ENCODE measurements at regions not wholly inside any gene's neighbourhood (a gene's known extent, or its start where the extent isn't known, plus 50 kb on each side); places are given as distances from the start of the nearest gene placed in this dataset.

DNA sequence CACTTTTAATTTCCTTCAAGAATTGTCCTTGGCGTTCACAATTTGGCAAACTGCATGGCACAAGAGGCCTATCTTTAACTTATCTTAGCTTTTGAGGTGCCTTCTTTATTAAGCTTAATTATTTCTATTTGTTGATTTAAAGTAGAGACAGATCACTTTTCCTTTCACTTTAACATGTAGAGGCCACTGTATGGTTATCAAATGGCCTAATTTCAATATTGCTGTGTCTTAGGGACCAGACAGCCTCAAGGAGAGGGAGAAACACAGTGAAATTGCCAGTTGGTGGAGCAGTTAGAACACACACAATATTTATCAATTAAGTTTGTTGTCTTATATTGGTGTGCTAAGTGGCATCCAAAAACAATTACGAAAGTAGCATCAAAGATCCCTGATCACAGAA, 1013.9 kb downstream of the KCNT2 start:
- Mint-ChIP-seq H3K27me3 (no peaks in the 10 kb centered on the region), H3K4me1 (no peaks in the 10 kb centered on the region), H3K27ac (no peak overlapping the region), H3K36me3 (no peaks in the 10 kb centered on the region), H3K4me3 (no peak overlapping the region), H3K9me3 (peaks cover 0 to 12% (median 0%) of the 10 kb centered on the region in 9 donors)
- ATAC-seq = no peak
- POLR2A ChIA-PET = no interaction called here
- no peak for DNase-seq

DNA sequence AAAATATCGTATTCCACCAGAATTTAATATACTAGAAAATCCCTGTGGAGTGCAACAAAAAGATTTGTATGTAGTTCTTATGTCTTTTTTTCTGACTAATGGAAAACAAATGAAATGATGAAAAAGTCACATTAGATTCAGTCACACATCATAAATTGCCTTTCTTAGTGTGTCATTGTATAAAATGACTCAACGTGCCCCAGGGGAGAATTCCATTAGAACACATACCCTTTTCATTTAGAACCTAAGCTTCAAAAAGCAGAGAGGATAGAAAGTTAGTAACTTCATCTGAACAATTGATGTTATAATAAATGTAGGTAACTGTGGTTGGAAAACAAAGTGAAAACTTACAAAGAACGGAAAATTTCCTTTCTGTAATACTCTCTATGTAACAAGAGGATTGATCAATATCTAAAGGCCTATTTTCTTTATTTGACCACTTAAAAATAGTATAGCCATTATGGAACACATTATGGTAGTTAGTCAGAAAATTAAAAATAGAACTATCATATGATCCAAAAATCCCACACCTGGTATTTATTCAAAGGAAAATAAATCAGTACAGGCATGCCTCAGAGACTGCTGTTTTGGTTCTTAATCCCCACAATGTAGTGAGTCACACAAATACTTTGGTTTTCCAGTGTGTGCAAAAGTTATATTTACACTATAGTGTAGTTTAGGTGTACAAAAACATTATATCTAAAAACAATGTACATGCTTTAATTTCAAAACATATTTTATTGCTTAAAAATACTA, 1016.1 kb downstream of the KCNT2 start:
- no peak for ATAC-seq
- H3K27ac Mint-ChIP-seq = no peak overlapping the region
- H3K9me3 Mint-ChIP-seq = peaks cover 0 to 27% (median 6%) of the 10 kb centered on the region in 9 donors
- no peak for DNase-seq
- POLR2A ChIA-PET = no interaction called here
- H3K36me3 Mint-ChIP-seq = no peaks in the 10 kb centered on the region
- H3K4me3 Mint-ChIP-seq = no peak overlapping the region
- H3K4me1 Mint-ChIP-seq = no peaks in the 10 kb centered on the region
- H3K27me3 Mint-ChIP-seq = no peaks in the 10 kb centered on the region

DNA sequence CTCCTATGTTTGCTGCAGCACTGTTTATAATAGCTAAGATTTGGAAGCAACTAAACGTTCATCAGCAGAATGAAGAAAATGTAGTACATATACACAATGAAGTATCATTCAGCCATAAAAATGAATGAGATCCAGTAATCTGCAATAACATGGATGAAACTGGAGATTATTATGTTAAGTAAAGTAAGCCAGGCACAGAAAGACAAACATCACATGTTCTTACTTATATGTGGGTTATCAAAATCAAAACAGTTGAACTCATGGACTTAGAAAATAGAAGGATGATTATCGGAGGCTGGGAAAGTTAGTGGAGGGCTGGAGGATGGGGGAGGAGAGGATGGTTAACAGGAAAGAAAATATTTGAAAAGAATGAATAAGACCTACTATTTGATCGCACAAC, 1017.6 kb downstream of the KCNT2 start:
- DNase-seq (no peak), ATAC-seq (no peak)
- POLR2A ChIA-PET = no interaction called here
- H3K4me3 Mint-ChIP-seq = no peak overlapping the region
- no peak overlapping the region for H3K27ac Mint-ChIP-seq
- H3K4me1 Mint-ChIP-seq = no peaks in the 10 kb centered on the region
- H3K27me3 Mint-ChIP-seq = no peaks in the 10 kb centered on the region
- no peaks in the 10 kb centered on the region for H3K36me3 Mint-ChIP-seq
- peaks cover 2 to 35% (median 7%) of the 10 kb centered on the region in 9 donors for H3K9me3 Mint-ChIP-seq

DNA sequence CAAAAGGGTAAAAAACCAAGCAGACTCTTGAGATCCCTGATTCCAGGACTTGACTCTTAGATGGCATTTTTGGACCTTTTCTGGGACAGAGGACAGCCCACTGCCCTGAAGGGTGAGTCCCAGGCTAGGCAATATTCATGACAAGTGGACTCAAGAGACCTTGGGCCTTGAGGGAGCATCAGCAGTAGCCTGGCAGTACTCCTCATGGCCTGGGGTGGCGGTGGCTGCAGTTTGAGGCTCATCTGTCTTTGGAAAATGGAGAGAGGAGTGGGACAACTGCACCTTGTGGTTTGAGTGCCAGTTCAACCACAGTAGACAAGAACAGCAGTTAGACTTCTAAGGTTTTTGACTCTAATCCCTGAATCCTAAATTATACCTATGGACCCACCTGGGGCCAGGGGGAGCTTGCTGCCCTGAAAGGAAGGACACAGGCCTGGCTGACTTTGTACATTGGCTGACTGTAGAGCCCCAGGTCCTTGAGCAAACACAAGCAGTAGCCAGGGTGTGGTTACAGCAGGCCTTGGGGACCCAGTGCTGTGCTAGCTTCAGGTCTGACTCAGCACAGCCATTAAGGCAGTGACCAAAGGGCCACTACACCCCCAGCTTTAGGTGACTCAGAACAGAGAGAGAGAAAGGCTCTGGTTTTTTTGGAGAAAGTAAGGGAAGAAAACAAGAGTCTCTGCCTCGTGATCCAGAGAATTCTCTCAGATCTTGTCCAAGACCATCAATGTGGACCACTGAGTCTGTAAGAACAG, 1023.2 kb downstream of the KCNT2 start:
- DNase-seq = no peak
- no peak overlapping the region for H3K27ac Mint-ChIP-seq
- H3K4me3 Mint-ChIP-seq = no peak overlapping the region
- no peaks in the 10 kb centered on the region for H3K36me3 Mint-ChIP-seq
- H3K9me3 Mint-ChIP-seq = peaks cover 2 to 36% (median 7%) of the 10 kb centered on the region in 9 donors
- H3K4me1 Mint-ChIP-seq = no peaks in the 10 kb centered on the region
- H3K27me3 Mint-ChIP-seq = no peaks in the 10 kb centered on the region
- POLR2A ChIA-PET = no interaction called here
- ATAC-seq = no peak

DNA sequence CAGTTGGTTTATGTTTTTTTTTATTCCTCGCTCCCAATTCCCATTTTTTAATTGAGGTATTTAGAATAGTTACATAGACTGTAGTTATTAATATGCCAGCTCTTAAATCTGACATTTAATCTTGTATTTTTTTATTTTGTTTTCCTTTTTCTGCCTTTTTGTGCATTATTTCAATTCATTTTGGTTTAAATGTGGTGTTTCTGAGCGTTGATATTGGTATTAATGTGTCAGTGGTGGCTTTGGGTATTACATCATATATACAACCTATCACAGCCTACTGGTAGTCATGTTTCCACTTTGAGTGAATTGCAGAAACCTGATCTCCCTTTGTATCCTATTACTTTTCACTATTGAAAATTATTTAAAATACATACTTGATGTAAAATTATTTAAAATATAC, 1027.3 kb downstream of the KCNT2 start:
- H3K27ac Mint-ChIP-seq = no peak overlapping the region
- no peak for DNase-seq

DNA sequence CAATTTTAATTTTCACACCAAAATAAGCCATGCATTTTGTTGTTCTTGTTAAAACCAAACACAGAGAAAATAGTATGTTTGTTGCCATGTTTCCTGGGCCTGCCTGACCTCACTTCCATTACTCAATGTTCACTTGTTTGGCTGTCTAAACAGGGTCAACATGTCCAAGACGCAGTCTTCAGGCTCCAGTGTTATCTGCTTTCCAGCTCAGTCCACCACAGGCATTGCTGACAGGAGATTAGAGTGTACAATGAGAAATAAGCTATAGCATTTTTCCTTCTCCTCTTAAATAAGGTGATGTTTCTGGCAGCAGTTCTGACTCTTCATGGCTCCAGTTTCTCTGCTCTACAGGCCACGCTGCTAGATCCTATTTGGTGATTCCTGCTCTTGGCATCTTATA, 1030.5 kb downstream of the KCNT2 start:
- H3K4me1 Mint-ChIP-seq = no peaks in the 10 kb centered on the region
- no peak overlapping the region for H3K4me3 Mint-ChIP-seq
- H3K9me3 Mint-ChIP-seq = peaks cover 0 to 16% (median 3%) of the 10 kb centered on the region in 9 donors
- POLR2A ChIA-PET = no interaction called here
- no peak overlapping the region for H3K27ac Mint-ChIP-seq
- no peaks in the 10 kb centered on the region for H3K27me3 Mint-ChIP-seq
- ATAC-seq = no peak
- DNase-seq = no peak
- H3K36me3 Mint-ChIP-seq = no peaks in the 10 kb centered on the region

More for the DNA sequence above, 1027.3 kb downstream of the KCNT2 start:
- ATAC-seq = no peak
- H3K27me3 Mint-ChIP-seq = no peaks in the 10 kb centered on the region
- H3K4me1 Mint-ChIP-seq = no peaks in the 10 kb centered on the region
- POLR2A ChIA-PET = no interaction called here
- H3K9me3 Mint-ChIP-seq = peaks cover 0 to 18% (median 2%) of the 10 kb centered on the region in 9 donors
- H3K36me3 Mint-ChIP-seq = no peaks in the 10 kb centered on the region
- H3K4me3 Mint-ChIP-seq = no peak overlapping the region

DNA sequence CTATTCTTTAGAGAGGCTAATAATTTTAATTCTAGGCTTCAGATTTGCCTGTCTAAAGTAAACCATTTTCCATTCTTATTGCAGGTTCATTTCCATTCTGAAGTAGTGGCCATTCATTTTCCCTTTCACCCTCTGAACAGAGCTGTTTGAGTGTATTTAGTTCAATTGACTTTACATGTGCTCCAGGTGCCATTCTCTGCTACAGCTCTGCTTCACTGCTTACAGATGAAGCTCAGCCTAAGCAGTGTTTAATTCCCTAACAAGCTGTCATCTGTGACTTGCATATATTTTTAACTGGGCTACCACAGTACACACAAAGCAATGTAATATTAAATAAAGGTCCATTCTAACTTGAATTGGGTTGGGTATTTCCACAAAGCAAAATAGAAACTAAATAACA, 1031.6 kb downstream of the KCNT2 start:
- POLR2A ChIA-PET = no interaction called here
- peaks cover 0 to 18% (median 3%) of the 10 kb centered on the region in 9 donors for H3K9me3 Mint-ChIP-seq
- H3K4me1 Mint-ChIP-seq = no peaks in the 10 kb centered on the region
- H3K27me3 Mint-ChIP-seq = no peaks in the 10 kb centered on the region
- ATAC-seq (no peak), DNase-seq (no peak)
- H3K36me3 Mint-ChIP-seq = no peaks in the 10 kb centered on the region
- H3K27ac Mint-ChIP-seq = no peak overlapping the region
- H3K4me3 Mint-ChIP-seq = no peak overlapping the region

DNA sequence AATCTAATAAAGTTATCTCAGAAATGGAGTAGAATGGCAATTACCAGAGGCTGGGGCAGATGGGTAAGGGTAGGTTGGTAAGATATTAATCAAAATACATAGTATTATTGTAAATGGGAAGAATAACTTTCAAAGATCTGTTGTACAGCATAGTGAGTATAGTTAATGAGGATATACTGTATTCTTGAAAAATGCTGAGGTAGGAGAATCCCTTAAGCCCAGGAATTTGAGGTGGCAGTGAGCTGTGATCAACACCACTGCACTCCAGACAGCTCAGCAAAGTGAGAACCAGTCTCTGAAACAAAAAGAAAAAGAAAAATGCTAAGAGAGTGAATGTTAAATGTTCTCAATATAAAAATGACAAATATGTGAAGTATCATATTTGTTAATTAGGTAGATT, 1033.7 kb downstream of the KCNT2 start:
- Mint-ChIP-seq H3K27ac (no peak overlapping the region), H3K4me3 (no peak overlapping the region), H3K27me3 (no peaks in the 10 kb centered on the region), H3K9me3 (peaks cover 0 to 23% (median 5%) of the 10 kb centered on the region in 9 donors), H3K36me3 (no peaks in the 10 kb centered on the region), H3K4me1 (no peaks in the 10 kb centered on the region)
- POLR2A ChIA-PET = no interaction called here
- ATAC-seq (no peak), DNase-seq (no peak)

DNA sequence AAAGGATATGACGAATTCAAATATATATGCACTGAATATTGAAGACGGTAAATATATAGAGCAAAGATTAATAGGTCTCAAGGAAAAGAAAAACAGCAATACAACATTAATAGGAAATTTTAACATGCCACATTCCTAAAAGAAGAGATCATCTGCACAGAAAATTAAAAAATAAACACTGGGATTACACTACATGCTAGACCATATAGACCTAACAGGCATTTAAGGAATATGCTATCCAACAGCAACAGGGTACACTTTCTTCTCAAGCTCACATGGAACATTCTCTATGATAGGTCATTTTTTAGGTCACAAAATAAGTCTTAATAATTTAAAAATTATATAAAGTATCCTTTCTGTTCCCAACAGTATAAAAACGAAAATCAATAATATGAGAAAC, 1038.3 kb downstream of the KCNT2 start:
- ATAC-seq (no peak), DNase-seq (no peak)
- no peaks in the 10 kb centered on the region for H3K36me3 Mint-ChIP-seq
- H3K4me3 Mint-ChIP-seq = no peak overlapping the region
- H3K27ac Mint-ChIP-seq = no peak overlapping the region
- H3K9me3 Mint-ChIP-seq = peaks cover 0 to 18% (median 5%) of the 10 kb centered on the region in 9 donors
- POLR2A ChIA-PET = no interaction called here
- no peaks in the 10 kb centered on the region for H3K27me3 Mint-ChIP-seq
- H3K4me1 Mint-ChIP-seq = no peaks in the 10 kb centered on the region

DNA sequence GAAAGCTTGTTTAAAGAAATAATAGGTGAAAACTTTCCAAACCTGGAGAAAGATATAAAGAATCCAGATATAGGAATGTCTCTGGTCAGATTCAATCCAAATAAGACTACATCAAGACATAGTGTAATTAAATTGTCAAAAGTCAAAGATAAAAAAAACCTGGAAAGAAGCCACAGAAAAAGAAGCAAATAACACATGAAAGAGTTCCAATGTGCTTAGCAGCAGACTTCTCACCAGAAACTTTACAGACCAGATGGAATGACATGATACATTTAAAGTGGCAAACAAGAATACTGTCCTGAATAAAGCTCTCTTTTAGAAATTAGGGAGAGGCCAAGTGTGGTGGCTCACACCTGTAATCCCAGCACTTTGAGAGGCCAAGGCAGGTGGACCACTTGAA, 1039.9 kb downstream of the KCNT2 start:
- Mint-ChIP-seq H3K4me3 (no peak overlapping the region), H3K27me3 (no peaks in the 10 kb centered on the region), H3K9me3 (peaks cover 0 to 19% (median 5%) of the 10 kb centered on the region in 9 donors), H3K36me3 (no peaks in the 10 kb centered on the region), H3K4me1 (no peaks in the 10 kb centered on the region), H3K27ac (no peak overlapping the region)
- POLR2A ChIA-PET = no interaction called here
- ATAC-seq (no peak), DNase-seq (no peak)

DNA sequence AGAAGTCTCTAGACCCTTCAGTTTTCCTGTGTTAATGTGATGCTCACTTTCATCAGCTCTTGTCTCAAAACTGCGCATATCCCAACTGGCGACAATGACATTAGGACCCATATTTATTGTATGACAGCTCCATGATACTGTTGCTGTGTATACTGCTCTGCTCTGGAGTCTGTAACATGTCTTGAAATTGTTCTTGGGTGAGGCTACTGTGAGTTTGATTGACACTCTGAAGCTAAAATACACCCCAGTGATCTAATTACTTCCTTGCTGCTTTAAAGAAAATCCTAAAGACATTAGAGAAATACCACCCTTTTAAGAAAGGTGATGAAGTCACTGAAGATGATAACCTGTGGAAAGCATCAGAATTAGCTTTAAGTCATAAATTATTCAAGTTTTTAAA, 1046.2 kb downstream of the KCNT2 start:
- no peaks in the 10 kb centered on the region for H3K36me3 Mint-ChIP-seq
- H3K27me3 Mint-ChIP-seq = no peaks in the 10 kb centered on the region
- DNase-seq = no peak
- no peak for ATAC-seq
- H3K4me1 Mint-ChIP-seq = no peaks in the 10 kb centered on the region
- H3K4me3 Mint-ChIP-seq = no peak overlapping the region
- H3K9me3 Mint-ChIP-seq = peaks cover 0 to 14% (median 0%) of the 10 kb centered on the region in 9 donors
- H3K27ac Mint-ChIP-seq = no peak overlapping the region
- POLR2A ChIA-PET = no interaction called here

DNA sequence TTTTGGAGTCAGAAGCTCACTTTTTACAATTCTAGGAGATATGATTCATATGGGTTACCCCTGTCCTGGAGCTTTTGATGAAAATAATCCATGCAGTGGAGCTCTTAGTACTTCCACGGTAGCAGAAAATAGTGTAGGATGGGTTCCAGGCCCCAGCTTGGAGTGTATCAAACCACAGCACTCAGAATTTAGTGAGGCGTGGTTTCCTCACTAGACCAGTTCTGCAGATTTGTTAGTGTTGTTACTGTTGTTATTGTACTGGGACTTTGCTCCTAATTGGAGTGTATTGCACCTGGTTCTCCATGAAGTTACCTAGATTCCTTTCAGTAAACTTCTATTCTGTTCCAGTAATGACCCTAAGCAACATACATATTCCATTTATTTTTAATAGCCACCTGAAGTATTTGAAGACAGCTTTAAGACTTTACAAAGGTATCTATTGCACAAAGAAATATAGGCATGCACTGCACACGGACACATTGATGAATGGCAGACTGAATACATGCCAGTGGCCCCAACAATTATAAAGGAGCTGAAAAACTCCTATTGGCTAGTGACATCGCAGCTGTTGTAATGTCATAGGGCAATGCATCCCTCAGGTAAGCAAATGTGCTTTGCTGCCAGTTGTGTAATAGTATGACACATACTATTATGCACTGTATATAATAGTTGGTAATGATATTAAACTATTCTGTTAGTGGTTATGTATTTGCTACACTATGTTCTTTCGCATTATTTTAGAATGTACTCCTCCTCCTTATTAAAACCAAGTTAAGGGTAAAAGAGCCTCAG, 1058.0 kb downstream of the KCNT2 start:
- DNase-seq (no peak), ATAC-seq (no peak)
- no peaks in the 10 kb centered on the region for H3K27me3 Mint-ChIP-seq
- no peaks in the 10 kb centered on the region for H3K4me1 Mint-ChIP-seq
- H3K36me3 Mint-ChIP-seq = no peaks in the 10 kb centered on the region
- no peak overlapping the region for H3K27ac Mint-ChIP-seq
- H3K9me3 Mint-ChIP-seq = peaks cover 0 to 13% (median 0%) of the 10 kb centered on the region in 9 donors
- POLR2A ChIA-PET = no interaction called here
- no peak overlapping the region for H3K4me3 Mint-ChIP-seq

DNA sequence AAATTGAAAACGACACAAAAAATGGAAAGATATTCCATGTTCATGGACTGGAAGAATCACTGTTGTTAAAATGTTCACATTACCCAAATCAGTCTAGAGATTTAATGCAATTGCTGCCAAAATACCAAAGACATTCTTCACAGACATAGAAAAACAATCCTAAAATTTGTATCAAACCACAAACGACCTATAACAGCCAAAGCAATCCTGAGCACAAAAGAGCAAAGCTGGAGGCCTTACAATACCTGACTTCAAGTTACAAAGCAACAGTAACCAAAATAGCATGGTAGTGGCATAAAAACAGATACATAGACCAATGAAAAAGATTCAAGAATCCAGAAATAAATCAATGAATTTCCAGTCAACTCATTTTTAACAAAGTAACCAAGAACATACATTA, 1077.3 kb downstream of the KCNT2 start:
- DNase-seq = no peak
- no peak overlapping the region for H3K27ac Mint-ChIP-seq
- H3K9me3 Mint-ChIP-seq = peaks cover 0 to 15% (median 2%) of the 10 kb centered on the region in 9 donors
- no peak for ATAC-seq
- POLR2A ChIA-PET = no interaction called here
- no peak overlapping the region for H3K4me3 Mint-ChIP-seq
- H3K36me3 Mint-ChIP-seq = no peaks in the 10 kb centered on the region
- H3K27me3 Mint-ChIP-seq = no peaks in the 10 kb centered on the region
- no peaks in the 10 kb centered on the region for H3K4me1 Mint-ChIP-seq

All from naive thymus-derived CD8-positive, alpha-beta T cell (primary cell).